ENCODE measurements at regions not wholly inside any gene's neighbourhood (a gene's known extent, or its start where the extent isn't known, plus 50 kb on each side); places are given as distances from the start of the nearest gene placed in this dataset.

- TF ChIP-seq CTCF (IDR thresholded peaks at IDR 0.05) (no peak), POLR2A (IDR thresholded peaks at IDR 0.05) (no peak)
These were observed 306.1 kb downstream of the KCNC2 start for GRCh38 chr12:74903522-74903921.

Measured in thyroid gland (tissue), 4 donors.